Stomach (tissue), 4 donors: ENCODE measurements at regions not wholly inside any gene's neighbourhood (a gene's known extent, or its start where the extent isn't known, plus 50 kb on each side); places are given as distances from the start of the nearest gene placed in this dataset.

Experiments used
- CTCF ChIP-seq, 7 experiments: fragments of 450-650 bp in 4 of 7; fragments of 200-600 bp in 3 of 7; sonication (generic) in 3 of 7; IDR thresholded peaks; one replicate each; pipeline ENCODE4 v1.5.1; 2016 to 2019; ENCODE audit warnings: antibody characterized with exemption in 7 of 7, control low read depth in 2 of 7, mild to moderate bottlenecking in 1 of 7
- EP300 ChIP-seq: sonication (generic); formaldehyde crosslinking; IDR thresholded peaks from one replicate; pipeline ENCODE4 v1.6.1; 2017; ENCODE audit warnings: antibody characterized with exemption
- POLR2A ChIP-seq, 4 donors: fragments of 450-650 bp; IDR thresholded peaks; one replicate each; pipeline ENCODE4 v1.6.1; 2016; ENCODE audit warnings: antibody characterized with exemption in 4 of 4, control low read depth in 2 of 4, mild to moderate bottlenecking in 1 of 4, moderate library complexity in 1 of 4
- POLR2AphosphoS5 ChIP-seq, 3 donors: sonication (generic); formaldehyde crosslinking; IDR thresholded peaks; one replicate each; pipeline ENCODE4 v1.6.1; 2016; ENCODE audit warnings: antibody characterized with exemption in 3 of 3

- TF ChIP-seq CTCF (IDR thresholded peaks at IDR 0.05), result no peak
- TF ChIP-seq POLR2AphosphoS5 (IDR thresholded peaks at IDR 0.05), result no peak
- no peak for TF ChIP-seq POLR2A (IDR thresholded peaks at IDR 0.05)
- TF ChIP-seq EP300, result no peak
Measured at GRCh38 chr18:29397536-29397935, 1220.6 kb upstream of the CDH2 start.
